T47D (cell line): ENCODE measurements at regions not wholly inside any gene's neighbourhood (a gene's known extent, or its start where the extent isn't known, plus 50 kb on each side); places are given as distances from the start of the nearest gene placed in this dataset.

Experiments used
- DNase-seq, 2 experiments: peaks; one replicate each; pipeline versions ENCODE4 v3.0.0 to v3.0.0-alpha.2; 2011 to 2012; ENCODE audit warnings: low read depth in 1 of 2, low spot score in 1 of 2
- JUND ChIP-seq: IDR thresholded peaks from 2 replicates; pipeline ENCODE4 v1.6.1; 2012; ENCODE audit warnings: low read depth
- in situ Hi-C: cut with HindIII; loops from 2 replicates; pipeline ENCODE4 v1.10.0; 2016; ENCODE audit warnings: low sequenced_read_pairs, low pct_unique_long_range_greater_than_20kb

DNA sequence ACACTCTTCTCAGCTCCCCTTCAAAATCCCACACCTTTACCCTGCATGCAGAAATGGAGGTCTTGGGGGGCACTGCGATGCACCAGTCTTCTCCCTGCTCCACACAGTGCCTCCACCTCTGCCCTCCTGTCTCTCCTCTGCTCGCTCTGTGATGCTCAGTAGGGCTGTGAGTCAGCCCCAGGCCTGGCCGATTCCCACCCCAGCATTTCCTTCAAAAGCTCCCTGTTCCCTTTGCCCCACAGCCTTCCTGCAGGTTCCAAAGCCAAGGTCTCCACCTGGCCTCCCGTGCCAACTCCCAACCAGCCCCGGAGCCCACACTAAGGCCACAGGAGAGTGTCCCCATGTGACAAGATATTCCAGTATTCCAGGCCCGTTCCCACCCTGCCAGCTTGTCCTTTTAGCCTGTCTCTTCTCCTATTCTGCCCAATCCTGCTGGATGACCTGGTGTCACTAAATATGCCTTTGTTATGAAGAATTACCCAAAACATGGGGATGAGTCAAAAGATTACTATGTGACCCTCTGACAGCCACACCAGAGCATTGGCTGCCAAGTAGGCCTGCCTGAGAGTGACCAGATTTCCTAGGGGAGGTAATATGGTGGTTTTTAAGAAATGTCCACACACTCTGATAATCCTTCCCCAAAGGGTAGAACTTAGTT is 118.9 kb upstream of the NXT1 start:
- no peak for DNase-seq
- in situ Hi-C loops: no loop called here
- no peak for TF ChIP-seq JUND

DNA sequence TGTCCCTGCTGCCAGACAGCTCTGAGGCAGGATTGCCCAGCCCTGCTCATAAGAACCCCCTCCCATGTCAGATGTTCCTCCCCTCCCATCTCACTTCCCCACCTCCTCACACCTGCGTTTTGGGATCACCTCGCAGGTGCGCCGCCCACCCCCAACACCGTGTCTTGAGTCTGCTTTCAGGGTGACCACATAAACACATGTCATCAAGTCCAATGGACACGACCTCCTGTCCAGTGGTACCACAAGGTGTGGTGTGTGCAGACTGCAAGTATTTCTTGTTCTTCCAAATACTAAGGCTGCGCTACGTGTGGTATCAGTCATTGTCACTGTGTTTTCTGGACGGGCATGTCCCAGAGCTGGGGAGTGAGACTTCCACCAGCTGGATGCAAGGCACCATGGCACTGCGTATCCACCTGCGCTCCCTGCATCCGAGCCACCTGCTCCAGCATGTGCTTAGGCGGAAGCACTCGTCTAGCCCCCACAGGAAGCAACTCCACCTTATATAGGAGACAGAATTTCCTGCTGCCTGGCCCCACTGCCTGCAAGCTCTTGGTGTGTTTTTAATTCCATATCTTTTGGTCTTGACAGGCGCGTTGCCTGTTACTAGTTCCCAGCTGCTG is 119.7 kb upstream of the NXT1 start:
- in situ Hi-C loops: no loop called here
- no peak for TF ChIP-seq JUND
- DNase-seq: no peak

DNA sequence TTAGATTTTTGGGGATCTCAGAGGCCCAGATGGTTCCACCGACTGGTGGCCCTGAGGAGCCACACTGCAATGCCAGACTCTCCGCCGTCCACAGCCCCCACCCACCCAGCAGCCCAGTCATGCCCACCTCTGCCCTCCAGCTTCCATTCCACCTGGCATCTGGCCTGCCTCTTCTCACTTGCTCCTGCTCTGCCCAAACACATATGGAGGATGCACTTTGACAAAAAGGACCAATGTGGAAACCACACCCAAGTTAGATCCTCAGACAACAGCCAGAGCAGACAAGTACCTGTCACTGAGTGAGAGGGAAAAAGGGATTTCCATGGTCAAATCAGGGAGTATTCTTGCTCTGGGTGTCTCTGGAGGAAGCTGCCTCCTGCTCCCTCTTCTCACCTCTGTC is 120.6 kb upstream of the NXT1 start:
- no peak for DNase-seq
- no peak for TF ChIP-seq JUND
- in situ Hi-C loops: no loop called here

DNA sequence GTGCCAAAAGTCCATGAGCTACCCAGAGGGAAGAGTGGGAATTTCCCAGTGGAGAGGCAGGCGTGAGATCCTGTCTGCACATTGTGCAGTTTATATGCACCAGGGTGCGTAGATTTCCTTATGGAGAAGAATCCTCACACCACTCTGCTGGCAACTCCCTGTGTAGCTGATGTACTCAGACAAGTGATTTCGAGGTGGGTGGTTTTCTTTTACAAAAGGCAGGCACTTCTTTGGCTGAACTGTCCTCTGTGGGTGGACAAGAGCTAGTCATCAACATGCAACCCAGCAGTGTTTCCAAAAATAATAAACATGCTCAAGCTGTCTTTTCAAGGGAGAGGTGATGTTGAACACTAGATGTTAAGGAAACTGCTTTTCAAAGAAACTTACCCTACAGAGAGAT is 121.7 kb upstream of the NXT1 start:
- no peak for TF ChIP-seq JUND
- in situ Hi-C loops: no loop called here
- no peak for DNase-seq

DNA sequence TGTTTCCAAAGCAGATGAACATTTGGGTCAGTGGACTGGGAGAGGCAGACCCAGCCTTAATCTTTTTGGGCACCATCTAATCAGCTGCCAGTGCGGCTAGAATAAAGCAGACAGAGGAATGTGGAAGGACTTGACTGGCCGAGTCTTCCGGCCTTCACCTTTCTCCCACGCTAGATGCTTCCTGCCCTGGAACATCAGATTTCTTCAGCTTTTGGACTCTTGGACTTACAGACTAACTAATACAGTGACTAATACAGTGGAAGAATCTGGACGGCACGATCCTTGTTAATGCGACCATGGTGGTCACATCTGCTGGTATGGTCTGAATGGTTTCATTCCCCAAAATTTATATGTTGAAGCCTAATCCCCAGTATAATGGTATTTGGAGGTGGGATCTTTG is 122.6 kb upstream of the NXT1 start:
- TF ChIP-seq JUND: no peak
- in situ Hi-C loops: no loop called here
- no peak for DNase-seq

DNA sequence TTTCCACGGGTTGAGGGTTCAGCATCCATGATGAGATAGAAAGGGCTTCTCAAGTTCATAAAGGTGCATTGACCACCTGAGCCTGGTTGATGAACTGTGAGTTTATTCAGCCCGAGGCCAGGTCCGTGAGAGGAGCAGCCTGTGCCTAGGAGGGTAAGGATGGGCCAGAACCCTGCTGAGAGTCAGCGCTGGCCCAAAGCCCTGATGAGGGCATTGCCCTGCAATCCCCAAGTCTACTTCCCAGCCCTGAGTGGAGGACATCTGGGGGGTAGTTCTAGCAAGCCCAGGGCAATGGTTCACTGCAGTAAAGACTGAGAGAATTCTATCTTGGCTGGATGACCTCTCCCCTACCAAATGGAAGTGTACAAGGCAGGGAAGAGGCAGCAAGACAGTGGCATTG is 123.3 kb upstream of the NXT1 start:
- TF ChIP-seq JUND: no peak
- in situ Hi-C loops: no loop called here
- DNase-seq: no peak

DNA sequence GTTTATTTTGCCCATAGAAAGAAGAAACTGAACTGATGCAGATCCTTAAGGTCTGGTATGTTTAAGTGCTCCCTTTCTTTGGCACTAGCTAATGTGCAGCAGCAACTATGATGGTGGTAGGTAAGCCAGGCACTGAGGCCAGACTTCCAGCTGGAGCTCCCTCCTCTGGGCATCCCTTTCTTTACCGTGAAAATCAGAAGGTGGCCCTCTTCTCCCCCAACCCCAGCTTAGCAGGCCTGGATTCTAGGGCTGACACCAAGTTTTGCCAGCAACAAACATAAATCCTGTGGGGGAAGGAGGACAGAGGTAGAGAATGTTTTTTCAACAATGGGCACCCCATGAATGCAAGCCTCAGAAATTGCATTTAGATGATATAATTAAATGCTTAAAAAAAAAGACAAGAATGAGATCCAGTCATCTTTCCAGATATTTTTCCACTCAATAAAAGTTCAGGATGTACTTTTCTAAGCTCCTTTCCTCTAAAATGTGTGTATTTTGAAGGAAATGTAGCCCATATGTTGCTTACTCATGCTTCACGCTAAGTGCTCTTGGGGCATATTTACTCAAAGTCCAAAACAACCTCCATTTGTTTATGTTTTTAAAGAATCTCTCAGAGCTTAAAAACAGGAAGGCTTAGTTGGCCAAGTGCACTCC is 123.9 kb upstream of the NXT1 start:
- no peak for TF ChIP-seq JUND
- no peak for DNase-seq
- in situ Hi-C loops: no loop called here

DNA sequence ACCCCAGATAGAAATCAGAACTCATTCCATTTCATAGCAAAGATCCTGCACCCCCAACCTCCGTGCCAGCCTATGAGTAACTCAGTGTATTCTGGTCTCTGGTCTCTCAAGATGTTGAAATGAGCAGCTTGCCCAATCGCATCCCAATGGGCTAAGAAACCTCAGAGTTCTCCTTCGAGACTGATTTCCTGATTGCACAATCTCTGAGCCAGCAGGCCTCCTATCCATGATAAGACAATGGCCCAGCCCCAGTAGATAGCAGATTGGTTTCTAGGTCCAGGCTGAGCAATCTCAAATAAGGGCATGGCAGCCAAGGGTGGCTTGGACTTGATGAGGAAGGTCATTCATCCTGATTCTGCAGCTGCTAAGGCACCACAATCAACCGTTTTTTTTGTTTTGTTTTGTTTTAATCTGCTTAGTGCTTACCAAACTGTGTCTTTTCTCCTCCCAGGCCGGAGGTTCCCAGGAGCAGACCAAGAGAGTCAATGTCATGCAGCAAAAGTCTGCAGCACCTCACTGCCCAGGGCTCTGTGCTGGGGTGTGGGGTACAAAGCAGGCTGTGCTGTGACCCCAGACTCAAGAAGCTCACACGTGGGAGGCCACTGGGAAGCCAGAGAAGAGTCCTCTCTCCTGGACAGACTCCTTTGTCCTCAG is 125.1 kb upstream of the NXT1 start:
- no peak for TF ChIP-seq JUND
- in situ Hi-C loops: no loop called here
- no peak for DNase-seq

DNA sequence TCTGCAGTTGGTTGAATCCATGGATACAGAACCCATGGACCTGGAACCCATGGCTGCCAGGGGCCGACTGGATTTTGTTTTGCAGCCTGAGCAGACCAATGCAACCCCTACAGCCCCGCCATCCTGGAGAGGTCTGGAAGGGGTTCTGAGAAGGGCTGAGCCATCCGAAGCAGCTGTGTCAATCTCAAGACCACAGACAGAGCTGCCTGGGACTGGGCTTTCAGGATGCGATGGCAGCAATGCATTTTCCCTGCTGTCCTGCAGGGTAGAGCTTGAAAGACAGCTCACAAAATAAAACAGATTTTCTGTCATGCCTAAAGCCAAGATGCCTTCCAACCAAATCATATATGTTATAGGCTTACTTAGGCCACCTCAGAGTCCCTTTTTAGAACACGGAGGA is 125.8 kb upstream of the NXT1 start:
- no peak for DNase-seq
- TF ChIP-seq JUND: no peak
- in situ Hi-C loops: no loop called here

DNA sequence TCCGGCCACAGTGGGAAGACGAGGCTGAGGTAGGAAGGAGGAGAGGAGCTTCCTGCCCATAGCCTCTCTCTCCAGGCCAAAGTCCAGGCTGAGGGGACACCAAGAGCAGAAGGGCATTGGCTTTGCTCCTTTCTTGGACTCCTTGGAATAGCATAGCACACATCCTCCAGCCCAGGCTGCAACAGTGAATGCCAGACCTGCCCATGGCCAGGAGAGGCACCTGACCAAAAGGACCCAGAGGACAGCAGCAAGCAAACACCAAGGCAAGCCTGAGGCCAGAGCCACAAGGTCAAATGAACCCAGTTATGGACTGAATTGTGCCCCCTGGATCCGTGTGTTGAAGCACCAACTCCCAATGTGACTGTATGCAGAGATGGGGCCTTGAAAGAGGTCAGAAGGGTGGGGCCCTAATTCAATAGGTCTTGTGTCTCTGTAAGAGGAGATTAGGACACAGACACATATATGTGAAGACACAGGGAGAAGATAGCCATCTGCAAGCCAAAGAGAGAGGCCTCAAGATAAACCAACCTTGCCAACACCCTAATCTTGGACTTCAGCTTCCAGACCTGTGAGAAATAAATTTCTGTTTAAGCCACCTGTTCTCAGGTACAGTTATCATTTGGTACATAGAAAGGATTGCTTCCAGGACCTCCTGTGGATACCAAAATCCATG is 126.5 kb upstream of the NXT1 start:
- in situ Hi-C loops: no loop called here
- TF ChIP-seq JUND: no peak
- no peak for DNase-seq

DNA sequence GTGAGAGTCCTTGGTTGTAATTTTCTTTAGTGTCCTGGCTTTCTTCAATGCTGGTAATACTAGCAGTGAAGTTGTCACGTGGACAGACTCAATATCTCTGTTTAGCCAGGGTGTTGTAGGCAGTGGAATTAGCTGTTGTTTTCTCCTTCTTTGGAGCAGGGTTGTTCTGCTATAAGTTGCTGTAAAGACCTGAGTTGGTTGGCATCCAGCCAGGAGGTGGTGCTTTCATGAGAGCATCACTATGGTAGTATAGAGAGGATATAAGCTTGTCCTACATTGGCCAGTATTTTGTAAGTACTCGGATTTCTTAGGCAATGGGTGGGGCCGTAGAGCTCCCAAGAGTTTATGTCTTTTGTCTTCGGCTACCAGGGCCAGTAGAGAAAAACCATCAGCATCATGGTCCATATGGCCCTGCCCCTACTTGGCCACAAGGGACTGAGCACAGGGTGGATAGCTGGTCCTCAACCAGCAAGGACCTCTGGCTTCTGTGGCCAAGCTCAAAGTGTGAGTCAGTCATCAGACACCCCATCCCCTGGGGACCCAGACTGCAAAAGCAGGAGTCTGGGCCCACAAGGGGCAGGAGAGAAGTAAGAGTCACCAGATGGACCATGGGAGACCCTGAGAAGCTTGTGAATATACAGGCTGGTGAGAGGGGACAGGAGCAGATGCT is 127.9 kb upstream of the NXT1 start:
- no peak for TF ChIP-seq JUND
- in situ Hi-C loops: no loop called here
- DNase-seq: no peak

DNA sequence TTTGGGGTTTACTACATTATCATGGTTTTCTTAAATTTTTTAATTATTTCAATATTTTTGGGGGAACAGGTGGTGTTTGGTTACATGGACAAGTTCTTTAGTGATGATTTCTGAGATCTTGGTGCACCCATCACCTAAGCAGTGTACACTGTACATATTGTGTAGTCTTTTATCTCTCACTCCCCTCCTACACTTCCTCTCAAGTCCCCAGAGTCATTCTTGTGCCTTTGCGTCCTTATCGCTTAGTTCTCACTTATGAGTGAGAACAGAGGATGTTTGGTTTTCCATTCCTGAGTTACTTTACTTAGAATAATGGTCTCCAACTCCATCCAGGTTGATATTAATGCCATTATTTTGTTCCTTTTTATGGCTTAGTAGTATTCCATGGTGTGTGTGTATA is 130.9 kb upstream of the CD93 start:
- no peak for TF ChIP-seq JUND
- DNase-seq: no peak
- in situ Hi-C loops: no loop called here
